HG03196 (cell line): ENCODE measurements at regions not wholly inside any gene's neighbourhood (a gene's known extent, or its start where the extent isn't known, plus 50 kb on each side); places are given as distances from the start of the nearest gene placed in this dataset.

Experiments
- ATAC-seq: cut with Tn5 transposase; IDR thresholded peaks from one replicate; pipeline ENCODE4 v1.9.1; 2021; ENCODE audit not compliant: unreplicated experiment

DNA sequence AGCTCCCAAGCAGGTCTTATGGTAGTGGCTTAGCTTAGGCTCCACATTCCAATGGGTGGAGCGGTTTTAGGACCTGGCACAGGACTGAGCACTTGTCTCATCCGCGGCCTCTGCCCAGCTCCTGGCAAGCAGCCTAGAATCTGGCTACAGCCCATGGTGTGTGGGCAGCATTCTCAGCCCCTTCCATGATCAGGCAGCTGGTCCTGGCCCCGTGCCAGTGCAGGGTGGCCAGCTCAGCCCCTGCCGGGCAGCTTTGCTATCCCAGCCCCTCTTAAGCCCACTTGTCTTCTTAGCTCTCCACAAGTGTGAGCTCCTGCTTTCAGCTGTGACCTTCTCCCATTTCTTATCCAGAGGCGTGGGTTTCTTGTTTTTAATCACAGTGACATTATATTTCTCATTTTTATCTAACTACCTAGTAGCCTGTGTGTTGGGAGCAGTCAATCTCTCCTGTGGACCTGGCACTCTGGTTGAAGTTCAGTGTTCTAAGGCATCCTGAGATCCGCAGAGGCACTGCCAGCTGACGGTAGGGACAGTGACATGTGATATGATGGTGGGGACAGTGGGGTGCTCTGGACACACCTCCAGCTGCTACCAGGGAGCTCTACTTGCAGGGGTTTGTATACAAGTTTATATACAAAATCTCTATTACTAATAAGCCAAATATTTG, 84.5 kb upstream of the PRNP start:
- no peak for ATAC-seq

DNA sequence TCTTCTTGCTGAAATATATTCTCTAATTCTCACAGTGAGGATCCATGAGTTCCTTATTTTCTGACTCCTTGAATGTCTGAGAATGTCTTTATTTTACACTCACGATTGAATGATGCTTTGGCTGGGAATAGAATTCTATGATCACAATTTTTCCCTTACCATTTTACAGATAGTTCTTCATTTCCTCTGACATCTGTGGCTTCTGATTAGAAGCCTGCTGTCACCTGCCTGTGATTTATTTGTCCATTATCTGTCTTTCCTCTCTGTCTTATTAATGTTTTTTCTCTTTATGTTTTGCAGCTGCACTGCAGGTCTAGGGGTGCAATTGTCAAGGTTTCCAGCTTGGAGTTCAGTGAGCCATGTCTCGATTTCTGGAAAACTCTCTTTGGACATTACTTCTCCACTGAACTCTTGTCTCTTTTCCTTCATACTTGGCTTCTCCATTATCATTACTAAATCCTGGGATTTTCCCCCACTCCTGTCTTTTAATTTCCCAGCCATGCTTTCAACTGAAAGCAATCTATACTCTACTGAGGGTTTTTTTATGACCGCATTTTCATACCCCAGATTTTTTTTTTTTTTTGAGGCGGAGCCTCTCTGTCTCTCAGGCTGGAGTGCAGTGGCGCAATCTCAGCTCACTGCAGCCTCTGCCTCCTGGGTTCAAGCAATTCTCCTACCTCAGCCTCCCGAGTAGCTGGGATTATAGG, 85.8 kb upstream of the PRNP start:
- no peak for ATAC-seq

DNA sequence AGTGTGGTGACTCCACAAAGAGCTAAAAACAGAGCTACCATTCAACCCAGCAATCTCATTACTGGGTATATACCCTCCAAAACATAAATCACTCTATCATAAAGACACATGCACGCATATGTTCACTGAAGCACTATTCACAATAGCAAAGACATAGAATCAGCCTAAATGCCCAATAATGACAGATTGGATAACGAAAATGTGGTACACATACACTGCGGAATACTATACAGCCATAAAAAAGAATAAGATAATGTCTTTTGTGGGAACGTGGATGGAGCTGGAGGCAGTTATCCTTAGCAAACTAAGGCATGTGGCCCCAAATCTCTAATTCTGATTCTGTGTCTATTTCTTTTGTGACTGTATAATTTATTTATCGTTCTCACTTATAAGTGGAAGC, 89.0 kb upstream of the PRNP start:
- ATAC-seq = no peak

DNA sequence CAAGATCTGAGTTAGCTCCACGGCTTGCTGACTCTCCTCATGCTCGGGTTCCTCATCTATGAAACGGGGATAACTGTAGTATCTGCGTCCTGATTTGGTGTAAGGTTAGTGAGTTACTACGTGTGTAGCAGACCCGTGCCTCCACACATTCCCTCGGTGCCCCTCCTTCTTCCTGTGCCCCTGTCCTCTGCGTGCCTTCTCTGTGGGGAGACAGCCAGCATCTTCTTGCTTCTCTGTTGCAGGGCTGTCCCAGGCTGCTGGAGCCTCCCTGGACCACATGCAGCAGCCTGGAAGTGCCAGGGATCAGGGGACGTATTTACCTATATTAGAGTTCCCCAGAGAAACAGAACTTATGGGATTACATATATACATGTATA, 93.1 kb upstream of the PRNP start:
- no peak for ATAC-seq

DNA sequence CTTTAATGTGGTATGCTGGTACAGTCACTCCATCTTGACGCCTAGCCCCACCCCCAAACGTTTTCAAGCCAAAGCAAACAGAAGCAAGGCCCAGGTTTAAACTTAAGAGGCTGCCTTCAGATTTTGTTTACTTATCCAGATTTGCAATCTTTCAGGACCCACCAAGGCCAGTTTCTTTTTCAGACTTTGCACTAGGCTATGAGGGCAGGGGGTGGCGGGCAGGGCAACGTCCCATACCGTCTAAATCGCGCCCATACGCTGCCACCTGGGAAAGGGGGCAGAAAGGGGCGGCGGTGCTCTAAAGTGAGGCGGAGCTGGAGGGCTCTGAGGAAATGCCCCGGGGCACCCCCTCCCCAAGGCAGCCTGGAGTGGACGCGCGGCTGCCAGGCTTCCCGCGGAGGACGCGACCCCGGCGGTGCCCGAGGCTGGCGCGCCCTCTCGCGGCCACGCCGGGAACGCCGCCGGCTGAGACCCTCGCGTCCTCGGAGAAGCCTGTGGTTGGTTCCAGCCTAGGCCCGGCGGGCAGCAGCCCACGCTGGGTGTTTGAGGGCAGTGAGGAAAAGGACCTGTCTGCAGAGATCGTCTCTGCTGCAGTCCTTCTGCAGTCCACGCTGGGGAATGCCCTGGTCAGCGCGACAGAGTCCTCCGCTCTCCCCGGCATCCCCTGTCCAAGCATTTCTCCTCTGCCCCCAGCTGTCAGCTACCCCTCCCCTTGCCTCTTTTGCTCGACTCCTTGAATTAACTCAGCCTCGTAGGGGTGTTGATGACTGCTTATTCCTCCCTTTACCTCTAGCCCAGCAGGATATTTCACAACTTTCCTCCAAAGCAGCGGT, 93.7 kb upstream of the PRNP start:
- ATAC-seq = no peak

DNA sequence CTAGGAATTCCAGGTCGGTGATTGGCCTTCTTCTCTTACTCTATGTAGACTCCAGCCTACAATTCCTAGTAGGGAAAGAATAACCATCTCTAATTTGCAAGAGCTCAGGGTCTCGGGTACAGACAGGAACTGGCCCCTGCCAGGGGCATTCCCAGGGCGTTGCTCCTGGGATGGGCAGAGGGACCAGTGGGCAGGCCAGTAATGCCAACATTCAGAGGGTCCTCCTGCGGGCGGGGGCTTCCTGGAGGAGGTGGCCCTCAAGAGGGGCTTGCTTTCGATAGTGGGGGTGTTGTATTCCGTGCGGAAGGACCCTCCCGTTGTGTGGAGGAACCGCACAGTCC, 94.3 kb upstream of the PRNP start:
- ATAC-seq = no peak

DNA sequence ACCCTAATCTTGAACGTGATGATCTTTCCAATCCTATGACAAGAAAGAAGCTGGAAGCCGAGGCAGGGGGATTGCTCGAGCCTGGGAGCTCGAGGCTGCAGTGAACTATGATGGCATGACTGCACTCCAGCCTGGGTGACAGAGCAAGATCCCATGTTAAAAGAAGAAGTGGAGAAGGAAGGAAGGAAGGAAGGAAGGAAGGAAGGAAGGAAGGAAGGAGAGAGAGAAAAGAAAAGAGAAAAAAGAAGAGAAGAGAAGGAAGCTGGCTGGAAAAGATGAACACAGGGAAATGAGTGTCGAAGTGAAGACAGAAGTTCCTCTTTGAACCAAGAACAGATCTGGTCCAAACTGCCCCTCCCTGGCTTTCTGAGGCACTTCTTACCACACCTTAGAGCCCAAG, 100.5 kb upstream of the PRNP start:
- ATAC-seq = no peak

DNA sequence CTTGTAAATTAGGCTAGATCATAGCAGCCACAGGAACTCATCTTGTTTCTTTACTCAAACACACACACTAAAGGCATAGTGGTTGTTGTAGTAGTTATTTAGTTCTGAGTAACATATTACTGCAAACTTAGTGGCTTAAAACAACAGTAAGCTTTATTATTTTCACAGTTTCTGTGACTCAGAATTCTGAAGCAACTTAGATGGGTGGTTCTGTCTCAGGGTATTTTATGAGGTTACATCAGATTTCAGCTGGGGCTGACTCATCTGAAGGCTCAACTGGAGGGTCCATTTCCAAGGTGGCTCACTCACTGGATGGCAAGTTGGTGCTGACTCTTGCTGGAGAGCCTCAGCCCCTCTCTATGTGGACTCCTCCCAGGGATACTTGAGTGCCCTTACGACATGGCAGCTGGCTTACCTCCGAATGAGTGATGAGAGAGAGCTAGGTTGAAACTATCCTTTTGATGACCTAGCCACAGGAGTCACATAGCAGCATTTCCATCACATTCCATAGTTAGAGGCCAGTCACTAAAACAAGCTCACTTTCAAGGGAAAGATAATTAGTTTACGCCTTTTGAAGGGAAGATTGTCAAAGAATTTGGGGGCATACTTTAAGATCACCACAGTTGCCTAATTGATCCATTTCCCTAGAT, 101.0 kb upstream of the PRNP start:
- ATAC-seq = no peak

DNA sequence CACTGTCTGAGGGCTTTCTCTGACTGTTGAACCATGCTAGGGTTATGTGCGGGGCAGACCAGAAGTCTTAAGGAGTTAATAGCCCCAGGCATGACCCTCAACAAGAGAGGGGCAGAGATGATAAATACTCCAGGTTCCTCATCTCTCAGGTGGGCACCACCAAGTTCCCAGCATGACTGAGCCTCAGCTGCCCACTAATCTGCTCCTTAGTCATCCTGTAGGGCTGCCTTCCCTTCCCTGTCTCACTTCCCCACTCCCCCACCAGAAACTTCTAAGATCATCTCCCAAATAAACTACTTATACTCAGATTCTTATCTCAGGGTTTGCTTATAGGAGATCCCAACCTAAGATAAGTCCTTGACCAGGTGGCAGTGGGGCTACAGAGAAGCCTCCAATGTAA, 101.7 kb upstream of the PRNP start:
- ATAC-seq = no peak

DNA sequence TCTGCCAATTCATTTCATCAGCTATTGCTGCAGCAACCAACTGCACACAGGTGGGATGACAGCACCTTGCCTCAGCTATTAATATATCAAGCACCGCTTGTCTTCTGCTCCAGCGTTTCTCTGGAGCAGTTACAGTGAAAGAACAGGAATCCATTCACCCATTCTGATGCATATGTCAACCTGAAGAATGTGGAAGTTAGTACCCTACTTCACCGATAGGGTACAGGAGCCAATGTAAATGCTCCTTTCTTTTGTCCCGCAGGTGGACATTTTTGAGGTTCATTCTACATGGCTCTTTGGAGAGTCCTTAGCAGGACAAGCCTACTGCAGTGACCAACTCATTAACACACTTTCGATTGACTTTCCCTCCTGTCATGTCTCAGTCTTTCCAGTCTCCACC, 104.4 kb upstream of the PRNP start:
- ATAC-seq = no peak

DNA sequence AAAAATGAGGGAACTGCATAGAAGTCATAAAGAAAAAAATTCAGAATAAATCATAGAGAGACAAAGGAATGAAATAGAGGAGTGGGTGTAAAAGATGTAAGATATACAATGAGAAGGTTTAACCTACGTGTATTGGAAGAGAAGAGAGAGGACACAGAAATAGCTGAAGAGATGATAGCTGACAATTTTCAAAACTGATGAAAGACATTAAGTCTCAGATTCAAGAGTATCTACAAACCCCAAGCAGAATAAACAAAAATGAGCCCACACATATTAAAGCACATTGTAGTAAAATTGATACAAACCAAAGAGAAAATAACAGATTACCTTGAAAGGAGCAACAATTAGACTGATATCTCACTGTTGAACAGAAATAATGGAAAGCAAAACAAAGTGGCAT, 107.9 kb upstream of the PRNP start:
- no peak for ATAC-seq

DNA sequence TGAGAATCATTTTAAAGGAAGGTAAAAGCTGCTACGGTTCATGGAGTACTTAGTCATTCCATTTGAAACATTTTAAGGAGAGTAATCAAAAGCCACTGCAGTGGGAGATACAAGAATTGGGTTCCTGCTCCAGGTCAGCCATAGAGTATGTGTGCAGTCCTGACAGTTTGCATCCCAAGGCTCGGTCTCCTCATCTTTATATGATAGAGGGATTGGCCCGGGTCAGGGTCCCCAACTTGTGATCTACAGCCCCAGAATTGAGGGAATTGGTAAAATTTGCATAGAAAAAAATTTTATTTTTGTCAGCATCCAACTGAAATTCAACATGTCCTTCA, 111.9 kb upstream of the PRNP start:
- ATAC-seq = no peak

DNA sequence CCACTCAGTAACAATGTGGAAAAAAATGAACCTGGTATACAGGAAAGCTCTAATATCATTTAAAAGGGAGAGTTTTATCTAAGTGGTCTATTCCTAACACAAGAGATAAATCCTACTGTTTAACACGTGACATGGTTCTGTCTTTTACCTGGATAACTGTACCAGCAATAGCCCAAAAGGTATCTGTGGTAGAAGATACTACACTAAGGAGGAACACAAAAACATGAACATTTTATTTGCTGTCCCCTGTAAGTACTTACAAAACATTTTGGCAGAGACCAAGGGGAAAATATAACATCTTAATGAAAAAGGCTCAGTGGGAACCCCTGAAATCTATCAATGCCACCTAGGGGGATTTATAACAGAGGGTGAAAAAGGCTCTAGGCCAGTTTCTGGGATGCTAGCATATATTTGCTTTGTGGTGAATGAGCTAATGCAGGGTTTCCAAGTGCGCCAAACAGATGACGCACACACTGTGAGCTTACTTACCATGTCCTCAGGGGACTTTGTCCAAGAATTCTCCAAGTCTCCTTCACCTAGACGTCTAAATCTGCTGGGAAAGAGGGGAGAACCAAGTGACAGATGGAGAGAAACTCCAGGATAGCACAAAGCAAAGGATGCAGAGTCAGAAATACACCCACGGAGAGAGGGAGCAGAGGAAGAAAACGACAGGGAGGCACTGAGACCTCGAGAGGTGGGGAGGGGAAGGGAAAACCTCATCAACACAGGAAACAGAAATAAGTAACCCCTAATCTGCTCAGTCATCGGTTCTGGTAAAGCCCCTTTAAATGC, 112.5 kb upstream of the PRNP start:
- ATAC-seq = no peak

DNA sequence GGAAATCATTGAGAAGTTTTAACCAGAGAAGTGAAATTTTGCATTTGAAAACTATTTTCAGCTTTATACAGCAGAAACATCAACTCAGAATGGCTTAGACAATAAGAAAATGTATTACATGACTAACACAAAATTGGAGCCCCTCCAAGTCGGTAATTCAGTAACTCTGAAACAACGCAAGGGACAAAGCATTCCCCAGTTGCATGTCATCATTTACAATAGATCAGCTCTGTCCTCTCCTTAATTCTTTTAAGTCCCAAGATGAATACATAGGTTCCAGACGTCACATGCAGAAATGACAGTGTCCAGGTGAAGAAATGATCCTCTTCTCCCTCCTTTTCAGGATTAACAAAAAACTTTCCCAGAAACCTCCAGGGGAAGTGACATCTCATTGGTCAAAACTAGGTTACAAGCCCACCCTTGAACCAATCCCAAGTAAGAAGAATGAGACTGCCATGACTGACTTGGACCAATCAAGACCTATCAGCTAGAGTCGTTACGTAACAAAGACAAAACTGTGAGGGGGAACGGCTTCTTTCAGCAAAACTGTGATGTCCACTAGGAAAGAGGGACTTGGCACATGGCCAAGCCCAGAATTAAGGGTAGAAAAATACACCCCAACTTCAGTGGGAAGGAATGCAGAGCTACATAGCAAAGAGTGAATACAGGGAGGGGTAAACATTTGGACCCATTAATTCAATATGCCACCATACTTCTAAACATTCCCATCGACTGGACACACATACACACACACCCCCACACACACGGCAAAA, 114.3 kb upstream of the PRNP start:
- no peak for ATAC-seq

DNA sequence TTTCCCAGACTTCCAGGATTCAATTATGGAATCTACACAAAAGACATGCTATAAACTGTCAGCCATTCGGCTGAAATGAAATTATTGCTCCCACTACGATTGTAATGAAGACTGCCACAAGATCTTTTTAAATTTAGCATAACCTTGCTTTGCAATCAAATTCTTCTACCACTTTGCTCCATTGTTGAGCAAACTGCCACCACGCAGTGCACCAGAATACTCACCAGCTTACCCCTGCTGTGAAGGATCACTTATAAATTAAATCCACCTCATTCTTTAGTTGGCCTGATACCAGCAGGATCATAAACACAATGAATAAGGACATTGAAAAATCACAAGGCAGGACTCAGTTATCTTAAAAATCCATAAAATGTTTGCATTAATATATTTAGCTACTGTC, 116.4 kb upstream of the PRNP start:
- ATAC-seq = no peak

DNA sequence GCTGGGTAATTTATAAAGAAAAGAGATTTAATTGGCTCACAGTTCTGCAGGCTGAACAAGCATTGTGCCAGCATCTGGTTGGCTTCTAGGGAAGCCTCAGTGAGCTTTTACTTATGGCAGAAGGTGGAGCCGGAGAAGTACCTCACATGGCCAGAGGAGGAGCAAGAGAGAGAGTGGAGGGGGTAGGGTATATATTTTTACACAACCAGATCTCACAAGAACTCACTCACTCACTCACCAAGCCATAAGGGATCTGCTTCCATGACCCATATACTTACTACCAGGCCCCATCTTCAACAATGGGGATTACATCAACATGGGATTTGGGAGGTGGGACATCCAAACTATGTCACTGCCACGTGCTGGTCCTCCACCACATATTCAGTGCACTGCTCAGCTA, 117.2 kb upstream of the PRNP start:
- ATAC-seq = no peak

DNA sequence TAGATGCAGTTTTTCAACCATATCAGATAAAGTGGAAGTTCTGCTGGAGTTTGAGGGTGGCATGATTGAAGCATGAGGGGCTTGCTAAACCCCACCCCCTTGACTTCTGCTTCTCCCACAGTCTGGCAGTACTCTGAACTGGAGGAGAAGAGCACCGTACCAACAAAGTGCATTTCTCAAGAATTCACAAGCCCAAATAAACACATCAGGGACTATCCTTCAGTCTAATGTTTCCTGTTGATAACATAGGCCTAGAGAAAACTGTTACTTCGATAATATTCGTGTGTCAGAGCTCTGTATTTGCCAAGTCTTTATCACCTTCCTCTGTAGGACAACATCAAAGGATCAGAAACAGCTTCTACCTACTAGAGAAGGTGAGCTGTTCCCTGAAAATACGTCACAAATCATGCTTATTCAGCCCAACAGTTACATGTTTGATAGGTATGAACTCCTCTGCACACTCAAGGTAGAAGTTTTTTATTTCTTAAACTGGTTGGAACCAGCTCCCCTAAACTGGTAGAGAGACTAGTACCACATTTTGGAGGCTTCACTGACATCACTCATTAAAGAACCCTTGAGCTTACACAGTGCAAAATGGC, 117.8 kb upstream of the PRNP start:
- no peak for ATAC-seq

DNA sequence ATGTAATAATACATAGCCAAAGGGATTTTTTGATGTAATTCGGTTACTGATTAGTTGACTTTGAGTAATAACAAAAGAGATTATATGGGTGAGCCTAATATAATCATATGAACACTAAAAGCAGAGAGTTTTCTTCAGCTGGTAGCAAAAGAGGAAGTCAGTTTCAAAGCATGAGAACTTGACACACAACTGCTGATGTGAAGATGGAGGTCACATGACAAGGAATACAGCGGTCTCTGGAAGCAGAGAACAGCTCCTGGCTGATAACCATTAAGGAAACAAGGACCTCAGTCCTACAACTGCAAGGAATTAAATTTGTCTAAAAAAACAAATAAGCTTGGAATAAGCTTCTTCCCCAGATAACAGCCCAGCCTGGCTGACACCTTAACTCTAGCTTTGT, 119.1 kb upstream of the PRNP start:
- no peak for ATAC-seq

DNA sequence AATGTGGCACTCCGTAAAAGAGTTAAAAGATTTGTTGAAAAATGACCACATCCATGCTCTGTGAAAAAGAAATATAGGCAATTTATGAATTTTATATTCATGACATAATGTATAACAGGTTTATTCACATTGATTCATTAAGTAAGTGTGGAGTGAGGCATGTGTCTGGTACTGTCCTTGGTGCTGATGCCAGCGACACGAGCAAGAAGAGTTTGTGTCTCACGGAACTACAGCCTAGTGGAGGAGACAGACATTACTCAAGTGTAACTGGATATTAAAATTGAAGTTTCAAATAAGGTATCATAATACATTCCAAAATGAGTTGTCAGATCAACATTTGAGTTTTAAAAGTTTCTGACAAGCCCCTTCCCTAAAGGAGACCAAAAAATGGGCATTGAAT, 122.7 kb upstream of the PRNP start:
- no peak for ATAC-seq

DNA sequence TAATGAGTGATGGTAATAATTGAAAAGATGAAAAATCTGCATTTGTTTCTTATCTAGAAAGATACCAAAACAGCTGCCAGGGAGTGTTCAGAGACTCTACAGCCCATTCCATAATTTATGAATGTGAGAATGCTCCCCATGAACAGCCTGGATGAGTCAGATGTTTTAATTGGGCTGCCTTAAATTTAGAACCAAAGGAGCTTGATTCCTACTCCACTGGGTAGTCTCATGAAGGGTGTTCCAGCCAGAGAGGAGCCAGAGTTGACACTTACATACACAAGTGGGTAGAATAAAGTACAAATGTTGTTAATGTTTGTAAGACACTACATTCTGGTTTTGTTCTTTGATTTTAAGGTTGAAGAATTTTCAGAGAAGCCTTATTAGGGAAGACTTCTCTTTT, 123.2 kb upstream of the PRNP start:
- ATAC-seq = no peak
